Activated naive CD8-positive, alpha-beta T cell treated with anti-CD3 and anti-CD28 coated beads, Interleukin-2, amount 50 U/mL, for 24 hours (primary cell): ENCODE measurements at regions not wholly inside any gene's neighbourhood (a gene's known extent, or its start where the extent isn't known, plus 50 kb on each side); places are given as distances from the start of the nearest gene placed in this dataset.
A peak's percentile ranks its signal among the peaks of the same experiment; 100 is the strongest.
"Not testable (repeated sequence)": the region's sequence is repeated elsewhere in the genome, so short reads cannot be mapped to it uniquely, and the experiment has no call there.

Experiments
- ATAC-seq: fragments of 150-1000 bp; cut with Tn5 transposase; one replicate; pipeline ENCODE4 v1.10.0; 2021
- DNase-seq: peaks from one replicate; pipeline ENCODE4 v3.0.0; 2021
- H3K27ac Mint-ChIP-seq: one replicate; pipeline ENCODE4 v1.8.0; 2021; ENCODE audit warnings: mild to moderate bottlenecking, mixed read lengths
- H3K27me3 Mint-ChIP-seq: one replicate; pipeline ENCODE4 v1.8.0; 2021; ENCODE audit warnings: mixed read lengths
- H3K36me3 Mint-ChIP-seq: one replicate; pipeline ENCODE4 v1.8.0; 2021; ENCODE audit warnings: low read depth, mixed read lengths
- H3K4me1 Mint-ChIP-seq: one replicate; pipeline ENCODE4 v1.8.0; 2021; ENCODE audit warnings: mixed read lengths
- H3K4me3 Mint-ChIP-seq: one replicate; pipeline ENCODE4 v1.8.0; 2021; ENCODE audit warnings: mild to moderate bottlenecking, moderate library complexity, mixed read lengths
- H3K9me3 Mint-ChIP-seq: one replicate; pipeline ENCODE4 v1.8.0; 2021; ENCODE audit warnings: mixed read lengths

GRCh38 chr5:115453391-115454095 lies 91.0 kb downstream of the FEM1C start:
- no peaks in the 10 kb centered on the region for H3K36me3 Mint-ChIP-seq
- no peaks in the 10 kb centered on the region for H3K4me1 Mint-ChIP-seq
- H3K27ac Mint-ChIP-seq: no peak overlapping the region
- no peak overlapping the region for H3K4me3 Mint-ChIP-seq
- DNase-seq (no peak), ATAC-seq (no peak)
- H3K27me3 Mint-ChIP-seq: peaks cover 4% of the 10 kb centered on the region
- no peaks in the 10 kb centered on the region for H3K9me3 Mint-ChIP-seq

DNA sequence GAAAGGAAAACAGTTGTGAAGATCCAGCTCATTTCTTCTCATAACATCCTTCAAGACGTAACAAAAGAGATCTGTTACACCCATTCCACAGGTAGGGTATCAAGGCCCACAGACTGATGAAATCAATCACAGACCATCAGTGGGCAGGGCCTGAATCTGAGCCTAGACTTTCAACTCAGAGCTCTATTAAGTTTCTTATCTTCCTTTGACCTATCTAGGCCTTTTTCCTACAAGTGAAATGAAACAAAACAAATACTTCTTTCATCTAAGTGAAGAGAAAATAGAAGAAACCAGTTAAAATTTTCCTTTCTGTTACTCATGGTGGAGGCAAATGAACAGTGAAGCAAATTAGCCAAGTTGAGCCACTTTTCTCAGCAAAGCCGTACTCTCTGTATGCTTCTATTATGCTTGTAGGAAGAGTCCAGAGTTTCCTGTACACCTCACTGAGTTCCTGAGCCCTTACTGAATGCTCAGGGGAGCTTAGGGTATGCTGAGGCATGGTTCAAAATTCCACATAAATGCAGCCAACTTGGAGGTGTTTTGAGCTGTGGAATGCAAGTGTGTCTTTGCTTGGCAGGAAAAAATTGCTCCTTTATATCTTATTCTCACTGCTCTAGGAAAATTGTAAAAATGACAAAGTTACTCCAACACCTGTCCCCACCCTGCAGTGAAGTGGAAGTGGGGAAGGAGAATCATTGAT lies 91.9 kb downstream of the FEM1C start:
- no peak for DNase-seq
- ATAC-seq: no peak
- Mint-ChIP-seq H3K36me3 (no peaks in the 10 kb centered on the region), H3K4me1 (no peaks in the 10 kb centered on the region), H3K4me3 (no peak overlapping the region), H3K27ac (no peak overlapping the region), H3K27me3 (peaks cover 3% of the 10 kb centered on the region), H3K9me3 (no peaks in the 10 kb centered on the region)

DNA sequence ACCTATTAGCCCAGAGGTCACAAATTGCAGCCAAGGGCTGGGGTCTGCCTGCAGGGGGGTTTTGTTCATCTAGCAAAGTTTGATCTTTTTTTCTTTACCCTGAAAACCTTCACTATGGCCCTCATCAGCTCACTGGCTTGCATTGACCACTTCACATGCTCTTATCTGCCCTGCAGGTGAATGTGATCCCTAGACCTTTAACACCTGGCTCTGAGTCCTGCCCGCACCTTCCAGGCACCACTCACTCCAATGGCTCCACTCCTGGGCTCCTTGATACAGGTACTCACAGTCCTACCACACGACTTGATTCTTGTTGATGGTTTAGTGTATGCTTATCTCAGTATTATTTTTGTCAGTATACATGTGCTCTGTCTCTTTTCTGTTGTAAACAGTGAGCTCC lies 92.5 kb downstream of the FEM1C start:
- H3K4me1 Mint-ChIP-seq: no peaks in the 10 kb centered on the region
- no peak overlapping the region for H3K4me3 Mint-ChIP-seq
- no peak for DNase-seq
- H3K27ac Mint-ChIP-seq: no peak overlapping the region
- H3K36me3 Mint-ChIP-seq: no peaks in the 10 kb centered on the region
- peaks cover 5% of the 10 kb centered on the region for H3K27me3 Mint-ChIP-seq
- ATAC-seq: no peak
- no peaks in the 10 kb centered on the region for H3K9me3 Mint-ChIP-seq

GRCh38 chr5:115450741-115451140 lies 93.8 kb downstream of the FEM1C start:
- ATAC-seq (no peak), DNase-seq (no peak)
- Mint-ChIP-seq H3K36me3 (no peaks in the 10 kb centered on the region), H3K4me3 (no peak overlapping the region), H3K27ac (no peak overlapping the region), H3K27me3 (peaks cover 5% of the 10 kb centered on the region), H3K4me1 (no peaks in the 10 kb centered on the region), H3K9me3 (no peaks in the 10 kb centered on the region)

- not testable (repeated sequence) for DNase-seq, ATAC-seq, H3K4me1 Mint-ChIP-seq, H3K27ac Mint-ChIP-seq, H3K4me3 Mint-ChIP-seq, H3K36me3 Mint-ChIP-seq, H3K9me3 Mint-ChIP-seq
- H3K27me3 Mint-ChIP-seq: peaks cover 18% of the 10 kb centered on the region
These were observed 95.9 kb downstream of the FEM1C start for GRCh38 chr5:115448630-115449029.

GRCh38 chr5:115440782-115441451 lies 103.7 kb downstream of the FEM1C start:
- H3K36me3 Mint-ChIP-seq: peaks cover 4% of the 10 kb centered on the region
- peaks cover 15% of the 10 kb centered on the region for H3K9me3 Mint-ChIP-seq
- H3K27ac Mint-ChIP-seq: no peak overlapping the region
- DNase-seq (no peak), ATAC-seq (no peak)
- H3K4me3 Mint-ChIP-seq: no peak overlapping the region
- H3K4me1 Mint-ChIP-seq: no peaks in the 10 kb centered on the region
- peaks cover 40% of the 10 kb centered on the region for H3K27me3 Mint-ChIP-seq

GRCh38 chr5:115439639-115440038 lies 104.9 kb downstream of the FEM1C start:
- DNase-seq (no peak), ATAC-seq (no peak)
- H3K36me3 Mint-ChIP-seq: peaks cover 4% of the 10 kb centered on the region
- no peak overlapping the region for H3K4me3 Mint-ChIP-seq
- H3K27me3 Mint-ChIP-seq: peaks cover 34% of the 10 kb centered on the region
- H3K9me3 Mint-ChIP-seq: peaks cover 15% of the 10 kb centered on the region
- H3K4me1 Mint-ChIP-seq: peaks cover 2% of the 10 kb centered on the region
- H3K27ac Mint-ChIP-seq: no peak overlapping the region

GRCh38 chr5:115439042-115439441 lies 105.5 kb downstream of the FEM1C start:
- peaks cover 4% of the 10 kb centered on the region for H3K36me3 Mint-ChIP-seq
- peaks cover 2% of the 10 kb centered on the region for H3K4me1 Mint-ChIP-seq
- H3K27me3 Mint-ChIP-seq: peaks cover 31% of the 10 kb centered on the region
- no peak overlapping the region for H3K4me3 Mint-ChIP-seq
- ATAC-seq: no peak
- no peak for DNase-seq
- no peak overlapping the region for H3K27ac Mint-ChIP-seq
- peaks cover 15% of the 10 kb centered on the region for H3K9me3 Mint-ChIP-seq

DNA sequence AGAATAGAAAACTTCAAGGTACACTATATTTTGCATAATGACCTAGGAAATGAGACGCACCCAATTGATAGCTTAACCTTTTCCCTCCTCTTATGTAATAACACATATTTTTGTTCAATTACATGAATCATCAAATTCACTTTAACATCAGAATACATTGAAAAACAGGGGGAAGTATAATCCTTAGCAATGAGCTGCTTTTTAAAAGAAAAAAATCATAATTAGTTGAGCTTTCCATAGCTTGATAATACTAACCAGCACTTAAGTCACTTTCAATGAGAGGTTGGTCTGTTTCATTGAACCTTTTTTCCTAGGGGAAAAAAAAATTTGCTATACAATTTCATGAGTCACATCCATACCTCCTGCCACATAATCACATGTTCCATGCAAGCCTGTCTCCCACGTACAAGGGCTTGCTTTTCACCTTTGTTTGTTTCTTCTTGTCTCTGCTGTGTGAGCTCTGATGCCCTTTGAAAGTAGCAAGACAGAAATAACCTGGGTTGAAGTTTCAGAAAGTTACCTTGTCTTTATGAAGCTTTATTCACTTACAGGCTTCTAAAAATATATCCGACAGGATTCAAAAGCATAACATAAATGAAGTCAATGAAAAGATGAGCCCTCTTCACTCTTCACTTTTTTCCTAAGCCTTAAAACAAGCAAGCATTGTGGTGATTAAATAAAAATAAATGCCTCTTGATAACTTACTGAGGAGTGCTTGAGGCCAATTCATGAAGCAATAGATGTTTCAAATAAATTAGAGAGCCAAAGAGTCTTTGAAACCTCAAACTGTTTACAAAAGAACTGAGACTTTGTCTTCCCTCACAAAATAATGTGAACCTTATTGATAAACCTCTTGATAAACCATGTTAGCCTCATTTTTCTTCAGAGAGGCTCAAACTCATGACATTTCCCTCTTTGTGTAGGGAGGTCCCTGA lies 108.5 kb downstream of the FEM1C start:
- Mint-ChIP-seq H3K27ac (no peak overlapping the region), H3K36me3 (peaks cover 4% of the 10 kb centered on the region), H3K4me1 (peaks cover 2% of the 10 kb centered on the region), H3K27me3 (peaks cover 15% of the 10 kb centered on the region), H3K4me3 (no peak overlapping the region), H3K9me3 (peaks cover 10% of the 10 kb centered on the region)
- DNase-seq: no peak
- ATAC-seq: no peak

DNA sequence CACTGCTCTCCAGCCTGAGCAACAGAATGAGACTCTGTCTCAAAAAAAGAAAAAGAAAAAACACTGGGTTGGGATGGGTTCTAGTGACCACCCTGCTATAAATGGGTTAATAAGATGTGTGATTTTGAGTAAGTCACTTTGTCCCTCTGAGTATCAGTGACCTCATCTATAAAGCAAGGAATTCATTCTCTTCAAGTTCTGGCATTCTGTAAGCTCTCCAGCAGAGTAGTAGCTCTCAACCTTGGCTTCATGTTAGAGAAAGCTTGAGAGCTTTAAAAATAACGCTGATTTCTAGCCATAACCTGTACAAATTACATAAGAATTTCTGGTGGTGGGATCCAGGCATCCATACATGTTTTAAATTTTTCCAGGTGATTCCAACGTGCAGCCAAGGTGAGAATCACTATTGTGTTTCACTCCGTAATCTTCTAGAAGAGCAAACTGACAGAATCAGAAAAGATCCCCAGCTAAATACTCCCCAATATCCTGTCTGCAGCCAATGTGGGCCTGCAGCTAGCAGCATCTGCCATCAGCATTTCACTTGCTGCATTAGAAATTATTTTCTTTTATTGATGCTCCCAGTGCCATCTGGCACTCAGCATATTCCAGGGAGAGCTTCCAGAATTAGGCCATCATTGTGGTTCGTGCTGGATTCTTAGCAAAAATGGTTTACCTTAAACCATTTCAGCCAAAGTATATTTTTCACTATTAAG lies 109.4 kb downstream of the FEM1C start:
- peaks cover 8% of the 10 kb centered on the region for H3K9me3 Mint-ChIP-seq
- no peak for ATAC-seq
- H3K27me3 Mint-ChIP-seq: peaks cover 8% of the 10 kb centered on the region
- H3K27ac Mint-ChIP-seq: no peak overlapping the region
- peaks cover 4% of the 10 kb centered on the region for H3K36me3 Mint-ChIP-seq
- H3K4me3 Mint-ChIP-seq: no peak overlapping the region
- H3K4me1 Mint-ChIP-seq: peaks cover 2% of the 10 kb centered on the region
- no peak for DNase-seq

- Mint-ChIP-seq H3K4me3 (no peak overlapping the region), H3K27ac (no peak overlapping the region)
- no peak for DNase-seq
These were observed 110.7 kb downstream of the FEM1C start for GRCh38 chr5:115433918-115434317.

DNA sequence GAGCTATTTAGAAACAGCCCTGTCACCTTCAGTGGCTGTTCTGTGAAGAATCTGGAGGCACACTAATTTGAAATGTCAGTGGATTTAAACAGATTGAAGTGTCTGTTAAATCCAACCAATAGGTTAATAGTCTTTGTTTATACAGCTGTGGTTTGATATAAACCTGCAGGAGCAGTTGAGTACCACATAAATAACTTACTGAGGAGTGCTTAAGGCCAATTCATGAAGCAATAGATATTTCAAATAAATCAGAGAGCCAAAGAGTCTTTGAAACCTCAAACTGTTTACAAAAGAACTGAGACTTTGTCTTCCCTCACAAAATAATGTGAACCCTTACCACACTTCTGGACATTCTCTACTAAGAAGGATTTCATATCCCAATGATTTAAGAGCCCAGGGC lies 111.9 kb downstream of the FEM1C start:
- DNase-seq: no peak
- peaks cover 2% of the 10 kb centered on the region for H3K27me3 Mint-ChIP-seq
- ATAC-seq: no peak
- H3K4me1 Mint-ChIP-seq: peaks cover 2% of the 10 kb centered on the region
- H3K9me3 Mint-ChIP-seq: no peaks in the 10 kb centered on the region
- no peak overlapping the region for H3K4me3 Mint-ChIP-seq
- H3K36me3 Mint-ChIP-seq: no peaks in the 10 kb centered on the region
- no peak overlapping the region for H3K27ac Mint-ChIP-seq

More at GRCh38 chr5:115433918-115434317, 110.7 kb downstream of the FEM1C start:
- Mint-ChIP-seq H3K9me3 (no peaks in the 10 kb centered on the region), H3K27me3 (peaks cover 2% of the 10 kb centered on the region), H3K36me3 (no peaks in the 10 kb centered on the region), H3K4me1 (peaks cover 2% of the 10 kb centered on the region)
- ATAC-seq: peak; percentile 40

GRCh38 chr5:115431116-115431515 lies 113.5 kb downstream of the FEM1C start:
- Mint-ChIP-seq H3K27me3 (peaks cover 2% of the 10 kb centered on the region), H3K4me1 (peaks cover 2% of the 10 kb centered on the region), H3K36me3 (no peaks in the 10 kb centered on the region), H3K9me3 (no peaks in the 10 kb centered on the region), H3K4me3 (no peak overlapping the region), H3K27ac (no peak overlapping the region)
- no peak for ATAC-seq
- no peak for DNase-seq

DNA sequence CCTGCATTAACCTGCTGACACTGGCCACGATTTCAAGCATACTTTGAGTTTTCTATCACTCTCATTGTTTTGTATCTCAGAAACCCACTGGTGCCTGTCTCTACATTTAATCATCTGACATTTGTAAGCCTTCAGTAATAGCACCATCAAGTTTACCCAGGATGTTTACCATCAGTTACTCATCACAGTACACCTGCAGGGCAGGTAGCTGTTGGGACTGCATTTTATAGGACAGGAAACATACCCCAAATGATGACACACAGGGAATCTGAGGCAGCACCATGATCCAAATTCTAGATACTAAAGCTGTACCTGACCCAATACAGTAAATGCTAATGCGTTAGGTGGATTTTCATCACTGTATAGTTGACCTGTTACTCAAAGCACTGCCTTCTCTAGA lies 114.2 kb downstream of the FEM1C start:
- Mint-ChIP-seq H3K27ac (no peak overlapping the region), H3K9me3 (no peaks in the 10 kb centered on the region), H3K36me3 (no peaks in the 10 kb centered on the region), H3K27me3 (peaks cover 6% of the 10 kb centered on the region), H3K4me1 (no peaks in the 10 kb centered on the region), H3K4me3 (no peak overlapping the region)
- ATAC-seq (no peak), DNase-seq (no peak)
